ENCODE measurements at regions not wholly inside any gene's neighbourhood (a gene's known extent, or its start where the extent isn't known, plus 50 kb on each side); places are given as distances from the start of the nearest gene placed in this dataset.

DNA sequence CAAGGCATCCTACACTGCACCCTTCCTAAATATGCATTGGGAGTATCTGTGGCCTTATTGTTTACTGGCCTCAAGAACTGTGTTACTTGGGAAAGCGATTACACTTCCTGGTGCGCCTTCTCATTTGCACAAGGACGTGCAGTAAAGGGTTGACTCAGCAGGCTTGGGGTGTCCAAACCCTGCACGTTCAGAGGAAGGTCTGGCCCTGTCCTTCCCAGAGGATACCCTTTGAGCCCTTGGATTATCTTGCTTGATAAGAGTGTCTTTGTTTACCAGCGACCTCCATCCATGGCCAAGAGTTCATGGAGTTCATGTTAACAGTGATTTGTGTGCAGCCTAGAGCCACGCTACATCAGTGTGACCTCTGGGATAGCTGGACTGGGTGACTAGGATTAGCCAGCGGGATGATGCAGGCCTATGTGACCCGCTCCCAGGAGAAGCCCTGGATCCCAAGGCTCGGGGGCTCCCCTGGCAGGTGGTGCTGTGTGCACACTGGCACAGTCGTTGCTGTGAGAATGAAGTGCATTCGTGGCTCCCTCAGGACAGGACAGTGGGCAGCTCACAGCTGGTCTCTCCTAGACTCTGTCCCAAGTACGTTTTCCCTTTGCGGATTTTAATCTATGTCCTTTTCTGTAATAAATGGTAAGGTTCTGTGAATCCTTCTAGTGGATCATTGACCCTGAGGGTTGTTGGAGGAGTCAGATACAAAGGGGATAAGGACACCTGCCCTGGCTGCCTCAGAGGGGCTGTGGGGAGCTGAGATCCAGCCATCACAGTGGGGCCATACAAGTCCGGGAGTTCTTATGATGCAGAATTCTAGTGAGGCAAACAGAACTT is 73.5 kb downstream of the TTLL2 start (continued):
- peak; percentile 53; the same call in 1 of the 2 replicates for TF ChIP-seq KMT2A (CRISPR knock-in tag; IDR thresholded peaks at IDR 0.05)
- TF ChIP-seq FOXJ3 (CRISPR knock-in tag; IDR thresholded peaks at IDR 0.05; ENCODE audit: borderline replicate concordance), result peak; percentile 100
- peak; percentile 63; the same call in 1 of the 2 replicates for TF ChIP-seq CENPT (CRISPR knock-in tag; IDR thresholded peaks at IDR 0.05; ENCODE audit: low read depth)
- TF ChIP-seq ZNF572 (CRISPR knock-in tag; IDR thresholded peaks at IDR 0.05), result peak; percentile 71; the same call in 1 of the 2 replicates
- no peak for TF ChIP-seq SRSF4 (IDR thresholded peaks at IDR 0.05; ENCODE audit: low read depth, low read length, poor library complexity, severe bottlenecking)
- TF ChIP-seq SYNCRIP (IDR thresholded peaks at IDR 0.05; ENCODE audit: insufficient read depth, low read depth, low read length), result no peak
- no peak for TF ChIP-seq RORA (CRISPR knock-in tag; IDR thresholded peaks at IDR 0.05)
- TF ChIP-seq ZSCAN21 (CRISPR knock-in tag; IDR thresholded peaks at IDR 0.05; ENCODE audit: borderline replicate concordance), result peak; percentile 92
- TF ChIP-seq, protein P1, sequence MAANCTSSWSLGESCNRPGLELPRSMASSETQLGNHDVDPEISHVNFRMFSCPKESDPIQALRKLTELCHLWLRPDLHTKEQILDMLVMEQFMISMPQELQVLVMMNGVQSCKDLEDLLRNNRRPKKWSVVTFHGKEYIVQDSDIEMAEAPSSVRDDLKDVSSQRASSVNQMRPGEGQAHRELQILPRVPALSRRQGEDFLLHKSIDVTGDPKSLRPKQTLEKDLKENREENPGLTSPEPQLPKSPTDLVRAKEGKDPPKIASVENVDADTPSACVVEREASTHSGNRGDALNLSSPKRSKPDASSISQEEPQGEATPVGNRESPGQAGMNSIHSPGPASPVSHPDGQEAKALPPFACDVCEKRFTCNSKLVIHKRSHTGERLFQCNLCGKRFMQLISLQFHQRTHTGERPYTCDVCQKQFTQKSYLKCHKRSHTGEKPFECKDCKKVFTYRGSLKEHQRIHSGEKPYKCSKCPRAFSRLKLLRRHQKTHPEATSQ (CRISPR knock-in tag; IDR thresholded peaks at IDR 0.05; ENCODE audit: borderline replicate concordance), result peak; percentile 98; the same call in 1 of the 2 replicates
- no peak for TF ChIP-seq ZNF619 (CRISPR knock-in tag; IDR thresholded peaks at IDR 0.05)
- TF ChIP-seq ZNF567 (CRISPR knock-in tag; IDR thresholded peaks at IDR 0.05; ENCODE audit: borderline replicate concordance), result peak; percentile 70; the same call in 1 of the 2 replicates
- peak; percentile 50; the same call in 1 of the 2 replicates for TF ChIP-seq ZNF543 (CRISPR knock-in tag; IDR thresholded peaks at IDR 0.05)
- no peak for TF ChIP-seq MYNN (CRISPR knock-in tag; IDR thresholded peaks at IDR 0.05; ENCODE audit: low read depth)
- no peak for TF ChIP-seq ZNF138 (CRISPR knock-in tag; IDR thresholded peaks at IDR 0.05; ENCODE audit: low read depth)
- peak; percentile 92; the same call in 1 of the 2 replicates for TF ChIP-seq FOXK1 (CRISPR knock-in tag; IDR thresholded peaks at IDR 0.05; ENCODE audit: borderline replicate concordance, low read depth)
- peak; percentile 39; the same call in 1 of the 2 replicates for TF ChIP-seq NFYB (CRISPR knock-in tag; IDR thresholded peaks at IDR 0.05)
- TF ChIP-seq RXRB (CRISPR knock-in tag; IDR thresholded peaks at IDR 0.05; ENCODE audit: borderline replicate concordance), result peak; percentile 99
- TF ChIP-seq ZNF337 (CRISPR knock-in tag; IDR thresholded peaks at IDR 0.05; ENCODE audit: borderline replicate concordance, low read depth), result peak; percentile 97; the same call in 1 of the 2 replicates
- TF ChIP-seq GATA4 (IDR thresholded peaks at IDR 0.05; ENCODE audit: borderline replicate concordance, low read depth), result peak; percentile 100
- TF ChIP-seq, protein P2, sequence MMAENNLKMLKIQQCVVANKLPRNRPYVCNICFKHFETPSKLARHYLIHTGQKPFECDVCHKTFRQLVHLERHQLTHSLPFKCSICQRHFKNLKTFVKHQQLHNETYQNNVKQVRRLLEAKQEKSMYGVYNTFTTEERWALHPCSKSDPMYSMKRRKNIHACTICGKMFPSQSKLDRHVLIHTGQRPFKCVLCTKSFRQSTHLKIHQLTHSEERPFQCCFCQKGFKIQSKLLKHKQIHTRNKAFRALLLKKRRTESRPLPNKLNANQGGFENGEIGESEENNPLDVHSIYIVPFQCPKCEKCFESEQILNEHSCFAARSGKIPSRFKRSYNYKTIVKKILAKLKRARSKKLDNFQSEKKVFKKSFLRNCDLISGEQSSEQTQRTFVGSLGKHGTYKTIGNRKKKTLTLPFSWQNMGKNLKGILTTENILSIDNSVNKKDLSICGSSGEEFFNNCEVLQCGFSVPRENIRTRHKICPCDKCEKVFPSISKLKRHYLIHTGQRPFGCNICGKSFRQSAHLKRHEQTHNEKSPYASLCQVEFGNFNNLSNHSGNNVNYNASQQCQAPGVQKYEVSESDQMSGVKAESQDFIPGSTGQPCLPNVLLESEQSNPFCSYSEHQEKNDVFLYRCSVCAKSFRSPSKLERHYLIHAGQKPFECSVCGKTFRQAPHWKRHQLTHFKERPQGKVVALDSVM (CRISPR knock-in tag; IDR thresholded peaks at IDR 0.05), result no peak
- TF ChIP-seq U2AF2 (IDR thresholded peaks at IDR 0.05; ENCODE audit: low read depth, low read length), result no peak
- TF ChIP-seq, protein P3, sequence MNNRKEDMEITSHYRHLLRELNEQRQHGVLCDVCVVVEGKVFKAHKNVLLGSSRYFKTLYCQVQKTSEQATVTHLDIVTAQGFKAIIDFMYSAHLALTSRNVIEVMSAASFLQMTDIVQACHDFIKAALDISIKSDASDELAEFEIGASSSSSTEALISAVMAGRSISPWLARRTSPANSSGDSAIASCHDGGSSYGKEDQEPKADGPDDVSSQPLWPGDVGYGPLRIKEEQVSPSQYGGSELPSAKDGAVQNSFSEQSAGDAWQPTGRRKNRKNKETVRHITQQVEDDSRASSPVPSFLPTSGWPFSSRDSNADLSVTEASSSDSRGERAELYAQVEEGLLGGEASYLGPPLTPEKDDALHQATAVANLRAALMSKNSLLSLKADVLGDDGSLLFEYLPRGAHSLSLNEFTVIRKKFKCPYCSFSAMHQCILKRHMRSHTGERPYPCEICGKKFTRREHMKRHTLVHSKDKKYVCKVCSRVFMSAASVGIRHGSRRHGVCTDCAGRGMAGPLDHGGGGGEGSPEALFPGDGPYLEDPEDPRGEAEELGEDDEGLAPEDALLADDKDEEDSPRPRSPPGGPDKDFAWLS (CRISPR knock-in tag; IDR thresholded peaks at IDR 0.05; ENCODE audit: borderline replicate concordance), result no peak
- TF ChIP-seq ZNF678 (CRISPR knock-in tag; IDR thresholded peaks at IDR 0.05), result no peak; the same call in 1 of the 2 replicates
